T-helper 1 cell treated with Interleukin-12 subunit alpha and Interleukin-12 subunit beta and Interleukin-4 antibody, amounts not matched to agents 30 ng/mL and 1 ng/mL, for 36 hours (primary cell): ENCODE measurements at regions not wholly inside any gene's neighbourhood (a gene's known extent, or its start where the extent isn't known, plus 50 kb on each side); places are given as distances from the start of the nearest gene placed in this dataset.

Source experiments
- intact Hi-C: fragments of 100-400 bp; cut with micrococcal nuclease; formaldehyde crosslinking; loops from one replicate; pipeline ENCODE4 v1.15.1; 2024

GRCh38 chr20:10770753-10771152, 97.0 kb upstream of the JAG1 start:
- intact Hi-C loops = no loop called here

- intact Hi-C loops = no loop called here
Measured at GRCh38 chr20:10771435-10772140, 97.8 kb upstream of the JAG1 start.

- intact Hi-C loops = no loop called here
Measured at GRCh38 chr20:10774357-10774943, 100.7 kb upstream of the JAG1 start.

GRCh38 chr20:10777710-10778109, 103.9 kb upstream of the JAG1 start:
- intact Hi-C loops = no loop called here

- intact Hi-C loops = no loop called here
Measured at GRCh38 chr20:10779911-10780310, 106.1 kb upstream of the JAG1 start.

GRCh38 chr20:10780901-10781300, 107.1 kb upstream of the JAG1 start:
- intact Hi-C loops = no loop called here

GRCh38 chr20:10781526-10781925, 107.7 kb upstream of the JAG1 start:
- intact Hi-C loops = no loop called here

- intact Hi-C loops = no loop called here
Measured at GRCh38 chr20:10783707-10784553, 110.1 kb upstream of the JAG1 start.

- intact Hi-C loops = no loop called here
Measured at GRCh38 chr20:10784554-10785183, 110.9 kb upstream of the JAG1 start.

- intact Hi-C loops = no loop called here
Measured at GRCh38 chr20:10786678-10787077, 112.9 kb upstream of the JAG1 start.

- intact Hi-C loops = no loop called here
Measured at GRCh38 chr20:10788055-10788454, 114.3 kb upstream of the JAG1 start.

GRCh38 chr20:10788877-10789276, 115.1 kb upstream of the JAG1 start:
- intact Hi-C loops = no loop called here

- intact Hi-C loops = no loop called here
Measured at GRCh38 chr20:10789386-10789785, 115.6 kb upstream of the JAG1 start.

- intact Hi-C loops = no loop called here
Measured at GRCh38 chr20:10790013-10790412, 116.2 kb upstream of the JAG1 start.

GRCh38 chr20:10792291-10792690, 118.5 kb upstream of the JAG1 start:
- intact Hi-C loops = no loop called here

- intact Hi-C loops = no loop called here
Measured at GRCh38 chr20:10793766-10794165, 120.0 kb upstream of the JAG1 start.

- intact Hi-C loops = no loop called here
Measured at GRCh38 chr20:10794765-10795164, 121.0 kb upstream of the JAG1 start.

- intact Hi-C loops = no loop called here
Measured at GRCh38 chr20:10795286-10796026, 121.7 kb upstream of the JAG1 start.

GRCh38 chr20:10798811-10799210, 125.0 kb upstream of the JAG1 start:
- intact Hi-C loops = no loop called here

GRCh38 chr20:10799735-10800134, 125.9 kb upstream of the JAG1 start:
- intact Hi-C loops = no loop called here

GRCh38 chr20:10800288-10800687, 126.5 kb upstream of the JAG1 start:
- intact Hi-C loops = no loop called here
